ENCODE measurements at regions not wholly inside any gene's neighbourhood (a gene's known extent, or its start where the extent isn't known, plus 50 kb on each side); places are given as distances from the start of the nearest gene placed in this dataset.
"Not testable (repeated sequence)": the region's sequence is repeated elsewhere in the genome, so short reads cannot be mapped to it uniquely, and the experiment has no call there.

GRCh38 chr18:5720132-5720531, 175.2 kb downstream of the TMEM200C start:
- H3K9me3 ChIP-seq (ENCODE audit: control insufficient read depth, low read length) = no peaks in the 10 kb centered on the region
- peaks cover 10% of the 10 kb centered on the region for H3K27me3 ChIP-seq (replicated peaks; ENCODE audit: control insufficient read depth, insufficient read depth, low read length)
- H3K4me1 ChIP-seq (ENCODE audit: control insufficient read depth, insufficient read depth, low read length) = no peaks in the 10 kb centered on the region
- no peak for DNase-seq (ENCODE audit: low read depth)
- H3K9ac ChIP-seq (ENCODE audit: low read length) = no peak overlapping the region
- H3K4me3 ChIP-seq (ENCODE audit: low read length) = no peak overlapping the region
- H3K36me3 ChIP-seq (ENCODE audit: control insufficient read depth, insufficient read depth, low read length, severe bottlenecking) = no peaks in the 10 kb centered on the region

GRCh38 chr18:5717256-5717655, 173.5 kb upstream of the EPB41L3 start:
- Histone ChIP-seq H3K27me3 (replicated peaks; ENCODE audit: control insufficient read depth, insufficient read depth, low read length) (peaks cover 19% of the 10 kb centered on the region), H3K4me1 (ENCODE audit: control insufficient read depth, insufficient read depth, low read length) (no peaks in the 10 kb centered on the region), H3K36me3 (ENCODE audit: control insufficient read depth, insufficient read depth, low read length, severe bottlenecking) (no peaks in the 10 kb centered on the region), H3K4me3 (ENCODE audit: low read length) (no peak overlapping the region), H3K9ac (ENCODE audit: low read length) (no peak overlapping the region), H3K9me3 (ENCODE audit: control insufficient read depth, low read length) (no peaks in the 10 kb centered on the region)
- DNase-seq (ENCODE audit: low read depth) = no peak

DNA sequence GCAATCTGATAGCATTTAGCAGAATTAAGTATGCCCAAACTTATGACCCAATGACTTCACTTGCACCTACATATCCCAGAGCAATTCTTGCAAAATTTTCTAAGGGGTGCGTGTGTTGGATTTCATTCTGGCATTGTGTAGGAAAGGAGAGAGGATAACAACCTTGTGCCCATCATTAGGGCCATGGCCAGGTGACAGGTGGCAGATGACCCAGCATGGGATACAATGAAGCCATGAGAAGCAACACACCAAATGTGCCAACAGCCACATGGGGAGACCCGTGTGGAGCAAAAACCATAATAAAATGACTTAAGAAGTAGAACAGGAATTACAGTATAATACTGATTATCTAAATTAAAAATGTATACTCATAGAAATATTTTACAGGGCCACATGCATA, 166.9 kb upstream of the EPB41L3 start:
- Histone ChIP-seq H3K4me1 (ENCODE audit: control insufficient read depth, insufficient read depth, low read length) (no peaks in the 10 kb centered on the region), H3K9me3 (ENCODE audit: control insufficient read depth, low read length) (no peaks in the 10 kb centered on the region), H3K9ac (ENCODE audit: low read length) (no peak overlapping the region), H3K27me3 (replicated peaks; ENCODE audit: control insufficient read depth, insufficient read depth, low read length) (peaks cover 17% of the 10 kb centered on the region), H3K4me3 (ENCODE audit: low read length) (no peak overlapping the region), H3K36me3 (ENCODE audit: control insufficient read depth, insufficient read depth, low read length, severe bottlenecking) (no peaks in the 10 kb centered on the region)
- no peak for DNase-seq (ENCODE audit: low read depth)

- H3K4me3 ChIP-seq (ENCODE audit: low read length) = no peak overlapping the region
- H3K27me3 ChIP-seq (replicated peaks; ENCODE audit: control insufficient read depth, insufficient read depth, low read length) = peaks cover 17% of the 10 kb centered on the region
- H3K9me3 ChIP-seq (ENCODE audit: control insufficient read depth, low read length) = no peaks in the 10 kb centered on the region
- H3K9ac ChIP-seq (ENCODE audit: low read length) = no peak overlapping the region
- H3K4me1 ChIP-seq (ENCODE audit: control insufficient read depth, insufficient read depth, low read length) = no peaks in the 10 kb centered on the region
- DNase-seq (ENCODE audit: low read depth) = no peak
- no peaks in the 10 kb centered on the region for H3K36me3 ChIP-seq (ENCODE audit: control insufficient read depth, insufficient read depth, low read length, severe bottlenecking)
Observed at GRCh38 chr18:5710235-5710634, 166.4 kb upstream of the EPB41L3 start.

DNA sequence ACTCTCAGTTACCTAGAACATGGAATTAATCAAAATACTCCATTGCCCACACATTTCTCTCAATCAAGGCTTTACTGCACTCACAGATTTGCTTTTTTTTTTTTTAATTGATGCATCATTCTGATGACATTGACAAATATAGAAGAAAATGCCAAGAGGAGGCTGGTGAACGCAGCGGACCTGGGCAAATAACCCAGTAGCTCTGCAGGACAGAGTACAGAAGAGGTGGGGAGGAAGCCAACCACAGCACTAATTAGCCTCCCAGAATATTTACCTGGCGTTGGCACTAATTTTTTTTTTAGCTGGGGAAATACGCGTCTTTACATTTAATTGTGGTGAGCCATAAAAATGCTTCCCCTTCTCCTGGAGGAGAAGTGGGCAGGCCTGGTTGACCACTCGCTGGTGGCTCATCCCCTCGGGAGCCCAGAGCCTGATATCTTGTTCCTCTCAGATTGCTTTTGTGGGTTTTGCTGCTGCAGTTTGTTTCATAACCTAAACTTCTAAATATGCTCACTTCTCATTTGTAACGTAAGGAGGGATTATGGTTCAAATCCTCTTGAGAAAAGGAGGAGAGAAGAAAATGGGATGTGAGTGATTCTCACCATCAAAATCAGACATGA, 165.8 kb upstream of the EPB41L3 start:
- Histone ChIP-seq H3K4me1 (ENCODE audit: control insufficient read depth, insufficient read depth, low read length) (no peaks in the 10 kb centered on the region), H3K9me3 (ENCODE audit: control insufficient read depth, low read length) (no peaks in the 10 kb centered on the region)
- DNase-seq (ENCODE audit: low read depth) = no peak

GRCh38 chr18:5707586-5707985, 163.8 kb upstream of the EPB41L3 start:
- no peaks in the 10 kb centered on the region for H3K9me3 ChIP-seq (ENCODE audit: control insufficient read depth, low read length)
- no peak for DNase-seq (ENCODE audit: low read depth)

More for the DNA sequence above, 165.8 kb upstream of the EPB41L3 start:
- Histone ChIP-seq H3K4me3 (ENCODE audit: low read length) (no peak overlapping the region), H3K36me3 (ENCODE audit: control insufficient read depth, insufficient read depth, low read length, severe bottlenecking) (no peaks in the 10 kb centered on the region), H3K9ac (ENCODE audit: low read length) (no peak overlapping the region), H3K27me3 (replicated peaks; ENCODE audit: control insufficient read depth, insufficient read depth, low read length) (peaks cover 17% of the 10 kb centered on the region)

DNA sequence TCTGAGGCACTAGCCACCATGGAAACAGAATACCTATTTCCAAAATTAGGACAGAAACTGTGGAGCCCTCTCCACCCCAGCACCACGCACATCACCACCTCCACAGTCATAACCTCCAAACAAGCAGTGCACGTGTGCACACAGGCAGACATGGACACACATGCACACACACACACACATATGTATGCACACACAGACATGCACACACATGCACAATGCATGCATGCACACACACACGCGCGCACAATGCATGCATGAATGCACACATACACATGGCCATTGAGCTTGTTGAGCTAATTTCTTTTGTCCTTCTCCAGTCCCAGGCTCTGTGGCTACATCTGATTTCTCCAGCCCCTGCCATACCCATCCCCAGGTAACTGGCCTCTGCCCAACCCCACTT, 161.6 kb upstream of the EPB41L3 start:
- no peaks in the 10 kb centered on the region for H3K9me3 ChIP-seq (ENCODE audit: control insufficient read depth, low read length)
- H3K27me3 ChIP-seq (replicated peaks; ENCODE audit: control insufficient read depth, insufficient read depth, low read length) = peaks cover 7% of the 10 kb centered on the region
- H3K9ac ChIP-seq (ENCODE audit: low read length) = no peak overlapping the region
- H3K4me3 ChIP-seq (ENCODE audit: low read length) = no peak overlapping the region
- H3K36me3 ChIP-seq (ENCODE audit: control insufficient read depth, insufficient read depth, low read length, severe bottlenecking) = no peaks in the 10 kb centered on the region
- H3K4me1 ChIP-seq (ENCODE audit: control insufficient read depth, insufficient read depth, low read length) = no peaks in the 10 kb centered on the region
- no peak for DNase-seq (ENCODE audit: low read depth)

More at GRCh38 chr18:5707586-5707985, 163.8 kb upstream of the EPB41L3 start:
- H3K9ac ChIP-seq (ENCODE audit: low read length) = no peak overlapping the region
- H3K27me3 ChIP-seq (replicated peaks; ENCODE audit: control insufficient read depth, insufficient read depth, low read length) = peaks cover 17% of the 10 kb centered on the region
- H3K4me1 ChIP-seq (ENCODE audit: control insufficient read depth, insufficient read depth, low read length) = no peaks in the 10 kb centered on the region
- H3K36me3 ChIP-seq (ENCODE audit: control insufficient read depth, insufficient read depth, low read length, severe bottlenecking) = no peaks in the 10 kb centered on the region
- H3K4me3 ChIP-seq (ENCODE audit: low read length) = no peak overlapping the region

GRCh38 chr18:5704847-5705246, 161.1 kb upstream of the EPB41L3 start:
- H3K36me3 ChIP-seq (ENCODE audit: control insufficient read depth, insufficient read depth, low read length, severe bottlenecking) = no peaks in the 10 kb centered on the region
- H3K9me3 ChIP-seq (ENCODE audit: control insufficient read depth, low read length) = no peaks in the 10 kb centered on the region
- H3K9ac ChIP-seq (ENCODE audit: low read length) = no peak overlapping the region
- no peak for DNase-seq (ENCODE audit: low read depth)
- H3K4me1 ChIP-seq (ENCODE audit: control insufficient read depth, insufficient read depth, low read length) = no peaks in the 10 kb centered on the region
- H3K27me3 ChIP-seq (replicated peaks; ENCODE audit: control insufficient read depth, insufficient read depth, low read length) = peaks cover 7% of the 10 kb centered on the region
- H3K4me3 ChIP-seq (ENCODE audit: low read length) = no peak overlapping the region

DNA sequence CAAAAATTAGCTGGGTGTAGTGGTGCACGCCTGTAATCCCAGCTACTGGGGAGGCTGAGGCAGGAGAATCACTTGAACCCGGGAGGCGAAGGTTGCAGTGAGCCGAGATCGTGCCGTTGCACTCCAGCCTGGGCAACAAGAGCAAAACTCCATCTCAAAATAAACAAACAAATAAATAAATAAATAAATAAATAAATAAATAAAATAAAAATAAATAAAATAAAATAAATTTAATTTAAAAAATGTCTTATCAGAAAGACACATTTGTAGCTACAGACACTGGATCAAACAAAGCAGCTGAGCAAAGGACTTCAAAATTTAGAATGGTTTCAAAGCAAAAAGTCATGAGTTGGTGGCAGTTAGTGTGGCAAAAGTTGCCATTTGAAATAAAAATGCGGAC, 158.2 kb upstream of the EPB41L3 start:
- not testable (repeated sequence) for H3K9ac ChIP-seq (ENCODE audit: low read length); H3K9me3 ChIP-seq (ENCODE audit: control insufficient read depth, low read length); H3K4me3 ChIP-seq (ENCODE audit: low read length); H3K4me1 ChIP-seq (ENCODE audit: control insufficient read depth, insufficient read depth, low read length); H3K27me3 ChIP-seq (replicated peaks; ENCODE audit: control insufficient read depth, insufficient read depth, low read length); DNase-seq (ENCODE audit: low read depth); H3K36me3 ChIP-seq (ENCODE audit: control insufficient read depth, insufficient read depth, low read length, severe bottlenecking)

- Histone ChIP-seq H3K9ac (ENCODE audit: low read length) (no peak overlapping the region), H3K4me1 (ENCODE audit: control insufficient read depth, insufficient read depth, low read length) (peaks cover 16% of the 10 kb centered on the region), H3K4me3 (ENCODE audit: low read length) (peak overlapping the region; percentile 1), H3K36me3 (ENCODE audit: control insufficient read depth, insufficient read depth, low read length, severe bottlenecking) (no peaks in the 10 kb centered on the region), H3K9me3 (ENCODE audit: control insufficient read depth, low read length) (peaks cover 6% of the 10 kb centered on the region), H3K27me3 (replicated peaks; ENCODE audit: control insufficient read depth, insufficient read depth, low read length) (no peaks in the 10 kb centered on the region)
- peak; percentile 21 for DNase-seq (ENCODE audit: low read depth)
Observed at GRCh38 chr18:5693699-5694294, 150.0 kb upstream of the EPB41L3 start.

DNA sequence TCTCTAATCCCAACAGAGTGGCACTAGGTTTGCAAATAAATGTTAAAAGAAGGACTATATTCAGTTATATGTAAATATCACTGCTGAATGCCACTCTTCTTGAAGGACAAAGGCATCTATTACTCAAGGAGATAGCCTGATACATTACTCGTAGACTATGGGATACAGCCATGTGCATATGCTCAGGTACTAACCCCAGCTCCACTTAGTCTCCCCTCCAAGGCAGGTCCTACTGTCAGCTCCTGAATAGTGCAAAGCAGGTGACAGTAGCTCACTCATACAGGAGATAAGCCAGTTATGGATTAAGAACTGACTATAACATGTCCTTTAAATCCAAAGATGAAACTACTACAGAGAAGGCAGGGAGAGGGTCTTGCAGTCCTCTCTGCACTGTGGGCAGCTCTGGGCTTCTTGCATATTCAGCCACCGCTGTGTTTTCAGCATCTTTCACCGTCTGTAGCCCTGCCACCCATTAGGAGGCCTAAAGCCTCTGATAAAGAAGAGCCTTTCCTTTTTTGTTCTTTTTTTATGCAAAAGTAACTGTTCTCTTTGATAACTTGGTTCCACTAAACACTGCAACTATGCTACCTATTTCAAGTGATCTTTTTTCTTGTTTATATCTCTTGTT, 135.1 kb upstream of the EPB41L3 start:
- no peak overlapping the region for H3K9ac ChIP-seq (ENCODE audit: low read length)
- no peaks in the 10 kb centered on the region for H3K36me3 ChIP-seq (ENCODE audit: control insufficient read depth, insufficient read depth, low read length, severe bottlenecking)
- DNase-seq (ENCODE audit: low read depth) = no peak
- no peak overlapping the region for H3K4me3 ChIP-seq (ENCODE audit: low read length)
- H3K4me1 ChIP-seq (ENCODE audit: control insufficient read depth, insufficient read depth, low read length) = no peaks in the 10 kb centered on the region
- no peaks in the 10 kb centered on the region for H3K9me3 ChIP-seq (ENCODE audit: control insufficient read depth, low read length)
- peaks cover 5% of the 10 kb centered on the region for H3K27me3 ChIP-seq (replicated peaks; ENCODE audit: control insufficient read depth, insufficient read depth, low read length)
